Stimulated activated memory B cell treated with anti-CD40 and anti-IgM and Interleukin-4, amounts not matched to agents 10 μg/mL and 1 μg/mL and 100 μg/mL, for 72 hours (primary cell): ENCODE measurements at regions not wholly inside any gene's neighbourhood (a gene's known extent, or its start where the extent isn't known, plus 50 kb on each side); places are given as distances from the start of the nearest gene placed in this dataset.

Experiments
- ATAC-seq: fragments of 150-1000 bp; cut with Tn5 transposase; 2 replicates; pipeline ENCODE4 v1.10.0; 2021
- H3K27ac Mint-ChIP-seq: one replicate; pipeline ENCODE4 v1.8.0; 2022; ENCODE audit warnings: mild to moderate bottlenecking, mixed read lengths
- H3K27me3 Mint-ChIP-seq: one replicate; pipeline ENCODE4 v1.8.0; 2022; ENCODE audit warnings: mixed read lengths
- H3K36me3 Mint-ChIP-seq: one replicate; pipeline ENCODE4 v1.8.0; 2022; ENCODE audit warnings: mixed read lengths
- H3K4me1 Mint-ChIP-seq: one replicate; pipeline ENCODE4 v1.8.0; 2022; ENCODE audit warnings: mixed read lengths
- H3K4me3 Mint-ChIP-seq: one replicate; pipeline ENCODE4 v1.8.0; 2022; ENCODE audit warnings: mild to moderate bottlenecking, moderate library complexity, mixed read lengths
- H3K9me3 Mint-ChIP-seq: one replicate; pipeline ENCODE4 v1.8.0; 2022; ENCODE audit warnings: mixed read lengths

DNA sequence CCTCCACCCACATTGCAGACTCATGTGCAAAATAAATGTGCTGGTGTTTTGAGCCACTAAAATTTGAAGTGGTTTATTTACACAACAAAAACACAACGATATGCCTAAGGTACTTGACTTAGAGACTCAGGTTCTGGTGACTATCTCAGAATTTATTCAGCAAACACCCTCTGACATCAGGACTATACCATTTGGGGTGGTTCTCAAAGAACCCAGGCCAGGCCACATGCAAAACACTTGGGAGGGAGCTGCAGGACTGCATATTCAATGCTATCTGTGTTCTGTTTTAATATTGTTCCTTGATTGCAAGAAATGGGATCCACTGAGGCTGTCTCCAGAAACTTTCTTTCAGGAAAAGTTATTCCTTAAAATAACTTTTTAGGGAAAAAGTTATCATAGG lies 91.6 kb downstream of the LINC00237 start:
- H3K4me1 Mint-ChIP-seq = no peaks in the 10 kb centered on the region
- ATAC-seq = no peak
- H3K9me3 Mint-ChIP-seq = no peaks in the 10 kb centered on the region
- H3K27me3 Mint-ChIP-seq = peaks cover 22% of the 10 kb centered on the region
- no peak overlapping the region for H3K4me3 Mint-ChIP-seq
- no peaks in the 10 kb centered on the region for H3K36me3 Mint-ChIP-seq
- no peak overlapping the region for H3K27ac Mint-ChIP-seq

DNA sequence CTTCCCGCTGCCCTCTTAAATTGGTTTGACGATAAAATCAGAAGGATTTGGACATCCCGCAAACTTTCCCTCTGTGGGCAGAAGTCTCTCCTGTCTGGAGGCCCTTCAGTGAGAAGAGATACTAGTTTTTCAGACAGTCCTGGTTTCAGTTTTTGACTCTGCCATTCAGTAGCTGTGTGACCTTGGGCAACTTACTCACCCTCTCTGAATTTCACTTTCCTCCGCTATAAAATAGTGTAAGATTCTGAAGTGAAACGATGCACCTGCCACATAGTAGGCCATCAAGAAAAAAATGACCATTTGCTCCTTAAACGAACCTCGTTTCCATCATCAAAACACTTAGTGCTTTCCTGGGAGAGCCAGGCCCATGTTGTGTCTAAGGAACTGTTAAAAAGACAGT lies 97.2 kb downstream of the LINC00237 start:
- Mint-ChIP-seq H3K27me3 (no peaks in the 10 kb centered on the region), H3K36me3 (no peaks in the 10 kb centered on the region), H3K27ac (no peak overlapping the region), H3K4me1 (no peaks in the 10 kb centered on the region), H3K4me3 (no peak overlapping the region), H3K9me3 (no peaks in the 10 kb centered on the region)
- ATAC-seq = no peak

DNA sequence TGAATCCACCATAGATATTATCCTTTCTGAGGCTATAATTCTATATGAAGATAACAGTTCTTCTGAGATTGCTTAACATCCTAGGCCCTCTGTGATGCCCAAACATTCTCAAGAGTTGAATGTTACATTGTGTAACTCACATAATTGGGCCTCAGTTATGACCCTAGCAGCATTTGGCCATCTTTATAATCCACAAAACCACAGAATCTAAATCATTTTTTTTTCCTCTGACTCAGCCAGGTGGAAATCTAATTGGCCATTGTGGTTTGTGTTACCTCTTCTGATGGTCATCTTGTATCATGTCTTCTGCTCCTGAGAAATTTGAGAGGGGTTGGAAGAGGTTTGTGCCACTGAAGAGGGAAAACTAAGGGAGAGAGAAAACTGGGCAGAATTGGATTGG lies 99.5 kb downstream of the LINC00237 start:
- no peaks in the 10 kb centered on the region for H3K27me3 Mint-ChIP-seq
- no peak overlapping the region for H3K4me3 Mint-ChIP-seq
- no peaks in the 10 kb centered on the region for H3K4me1 Mint-ChIP-seq
- H3K27ac Mint-ChIP-seq = no peak overlapping the region
- ATAC-seq = no peak
- H3K9me3 Mint-ChIP-seq = no peaks in the 10 kb centered on the region
- H3K36me3 Mint-ChIP-seq = no peaks in the 10 kb centered on the region

DNA sequence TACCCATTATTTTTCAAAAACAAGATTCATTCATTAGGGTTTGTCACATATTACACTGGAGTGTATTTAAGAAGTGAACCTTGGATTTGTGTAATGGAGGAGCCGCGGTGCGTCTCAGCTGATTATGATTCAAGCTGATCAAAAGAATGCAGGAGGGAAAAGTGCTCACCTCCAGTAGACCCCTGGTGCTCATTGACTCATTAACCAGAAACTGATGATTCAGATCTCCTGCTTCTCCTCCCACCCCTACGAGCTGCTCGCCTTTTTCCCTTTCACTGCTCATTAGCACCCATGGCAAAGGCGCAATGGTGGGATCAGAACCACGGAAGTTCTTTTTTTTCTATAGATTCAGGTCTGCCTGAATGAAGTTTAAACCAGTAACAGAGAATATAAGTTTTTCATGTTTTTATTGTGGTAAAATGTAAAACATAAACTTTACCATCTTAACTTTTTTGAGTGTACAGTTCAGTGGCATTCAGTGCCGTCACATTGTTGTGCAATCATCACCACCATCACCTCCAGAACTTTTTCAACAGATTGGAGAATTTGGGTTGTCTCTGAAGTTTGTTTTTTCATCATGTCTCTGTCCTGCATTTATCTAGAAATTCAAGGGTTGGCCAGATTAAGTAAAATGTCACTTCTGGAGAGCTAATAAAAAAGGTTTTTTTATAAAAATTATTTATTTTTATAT lies 101.6 kb downstream of the LINC00237 start:
- no peaks in the 10 kb centered on the region for H3K36me3 Mint-ChIP-seq
- ATAC-seq = no peak
- H3K4me3 Mint-ChIP-seq = no peak overlapping the region
- H3K9me3 Mint-ChIP-seq = no peaks in the 10 kb centered on the region
- H3K4me1 Mint-ChIP-seq = no peaks in the 10 kb centered on the region
- no peaks in the 10 kb centered on the region for H3K27me3 Mint-ChIP-seq
- no peak overlapping the region for H3K27ac Mint-ChIP-seq

DNA sequence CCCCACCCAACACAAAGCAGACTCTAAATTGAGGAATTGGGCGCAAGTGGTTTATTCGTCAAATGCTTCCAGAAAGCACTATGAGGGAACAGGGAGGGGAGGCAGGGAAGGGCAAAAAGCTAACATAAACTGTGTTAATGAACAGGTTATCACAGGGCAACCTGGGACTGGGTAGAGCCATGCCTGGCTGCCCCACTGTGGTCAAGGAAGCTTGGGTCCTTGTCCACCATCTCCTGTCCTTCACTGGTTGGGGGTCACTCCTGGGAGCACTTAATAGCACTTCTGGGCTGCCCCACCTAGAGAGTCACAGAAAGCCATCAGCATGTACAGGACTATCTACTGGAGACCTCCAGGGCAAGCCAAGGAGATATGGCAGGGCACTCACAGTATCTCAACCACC lies 102.3 kb downstream of the LINC00237 start:
- Mint-ChIP-seq H3K4me1 (no peaks in the 10 kb centered on the region), H3K4me3 (no peak overlapping the region), H3K36me3 (no peaks in the 10 kb centered on the region), H3K27ac (no peak overlapping the region), H3K27me3 (no peaks in the 10 kb centered on the region), H3K9me3 (no peaks in the 10 kb centered on the region)
- peak; percentile 18 for ATAC-seq

DNA sequence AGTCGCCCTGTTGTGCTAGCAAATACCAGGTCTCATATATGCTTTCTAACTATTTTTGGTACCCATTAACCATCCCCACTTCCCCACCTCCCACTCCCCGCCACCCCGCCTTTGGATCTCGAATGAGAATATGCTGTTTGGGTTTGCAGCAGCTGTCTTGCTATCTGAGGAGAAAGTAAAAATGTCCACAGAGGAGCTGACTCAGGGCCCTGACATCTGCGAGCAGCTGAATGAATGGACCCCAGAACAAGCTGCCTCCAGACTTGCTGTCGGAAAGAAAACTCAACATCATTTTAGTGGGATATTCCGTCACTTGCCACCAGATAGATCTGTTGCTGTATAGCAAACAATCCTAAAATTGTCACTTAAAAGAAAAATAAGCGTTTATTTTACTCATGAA lies 103.7 kb downstream of the LINC00237 start:
- no peak for ATAC-seq
- H3K27me3 Mint-ChIP-seq = no peaks in the 10 kb centered on the region
- H3K4me1 Mint-ChIP-seq = no peaks in the 10 kb centered on the region

DNA sequence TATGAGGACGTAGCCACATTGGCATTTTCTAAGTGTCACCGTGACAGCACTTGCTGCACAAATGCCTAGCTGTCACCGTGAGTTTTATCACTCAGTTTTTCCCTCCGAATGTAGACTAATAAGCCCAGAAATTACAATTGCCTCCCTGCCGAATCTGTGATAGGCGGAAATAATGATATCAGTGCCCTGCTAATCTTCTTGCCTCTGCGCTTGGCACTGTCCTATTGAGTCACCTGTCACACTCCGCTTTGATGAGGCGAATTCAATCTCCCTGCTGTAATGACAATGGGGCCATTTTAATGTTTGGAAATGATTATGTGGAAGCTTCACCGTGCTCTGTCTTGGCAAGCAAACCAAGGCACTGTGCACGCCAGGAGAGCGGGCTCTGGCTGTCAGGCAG lies 112.8 kb downstream of the LINC00237 start:
- no peaks in the 10 kb centered on the region for H3K36me3 Mint-ChIP-seq
- no peaks in the 10 kb centered on the region for H3K9me3 Mint-ChIP-seq
- H3K27me3 Mint-ChIP-seq = peaks cover 9% of the 10 kb centered on the region
- no peak overlapping the region for H3K27ac Mint-ChIP-seq
- no peak for ATAC-seq
- H3K4me1 Mint-ChIP-seq = no peaks in the 10 kb centered on the region
- H3K4me3 Mint-ChIP-seq = no peak overlapping the region

More for the DNA sequence above, 103.7 kb downstream of the LINC00237 start:
- H3K4me3 Mint-ChIP-seq = no peak overlapping the region
- no peaks in the 10 kb centered on the region for H3K9me3 Mint-ChIP-seq
- no peaks in the 10 kb centered on the region for H3K36me3 Mint-ChIP-seq
- H3K27ac Mint-ChIP-seq = no peak overlapping the region

DNA sequence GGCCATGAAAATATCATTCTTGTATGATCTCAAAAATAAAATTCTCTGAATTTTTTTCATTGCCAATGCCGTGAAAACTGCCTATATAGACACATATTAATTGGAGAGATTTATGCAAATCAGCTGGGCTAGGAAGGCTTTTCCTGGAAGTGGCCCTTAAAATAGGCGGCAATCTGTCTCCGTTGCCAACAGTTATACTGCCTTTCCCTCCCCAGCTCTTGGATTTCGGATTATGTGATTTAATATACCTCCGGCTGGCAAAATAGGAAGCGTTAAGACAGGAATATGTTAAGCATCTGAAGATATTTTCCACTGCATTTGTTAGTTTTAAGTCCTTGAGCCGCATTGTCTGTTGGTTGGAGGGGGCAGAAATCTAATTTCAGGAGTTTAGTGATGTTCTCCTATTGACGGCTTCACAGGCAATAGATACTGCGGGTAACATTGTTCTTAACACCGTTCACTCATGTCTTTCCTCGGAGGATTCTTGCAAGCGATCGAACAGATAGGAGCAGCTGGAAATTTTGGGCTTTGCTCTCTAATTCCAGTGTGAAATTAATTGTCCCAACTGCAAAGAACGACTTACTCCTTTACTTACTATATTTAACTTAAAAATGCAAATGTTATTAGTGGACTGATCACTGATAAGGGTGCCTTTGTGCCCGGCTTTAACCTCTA lies 113.3 kb downstream of the LINC00237 start:
- Mint-ChIP-seq H3K36me3 (no peaks in the 10 kb centered on the region), H3K27me3 (peaks cover 9% of the 10 kb centered on the region), H3K4me1 (no peaks in the 10 kb centered on the region), H3K27ac (no peak overlapping the region), H3K4me3 (no peak overlapping the region), H3K9me3 (no peaks in the 10 kb centered on the region)
- ATAC-seq = no peak

DNA sequence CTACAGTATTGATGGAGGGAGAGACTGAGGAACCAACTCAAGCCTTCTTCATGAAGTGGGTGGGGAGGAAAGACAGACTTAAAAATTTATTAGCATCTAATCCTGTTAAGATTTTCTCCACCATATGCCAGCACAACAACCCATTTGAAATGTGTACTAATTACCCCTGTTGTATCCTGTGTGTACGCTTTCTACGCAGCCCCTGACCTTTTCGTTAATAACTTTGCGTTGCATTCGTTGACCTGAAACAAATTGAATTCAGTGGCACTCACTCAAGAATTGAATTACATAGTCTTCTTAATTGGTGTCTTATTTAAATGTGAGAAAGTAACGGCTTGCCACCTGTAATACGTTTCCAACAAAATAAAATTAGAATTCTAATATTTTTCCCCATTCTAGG lies 113.9 kb downstream of the LINC00237 start:
- H3K27me3 Mint-ChIP-seq = peaks cover 9% of the 10 kb centered on the region
- H3K4me3 Mint-ChIP-seq = no peak overlapping the region
- ATAC-seq = no peak
- no peaks in the 10 kb centered on the region for H3K4me1 Mint-ChIP-seq
- no peaks in the 10 kb centered on the region for H3K9me3 Mint-ChIP-seq
- no peaks in the 10 kb centered on the region for H3K36me3 Mint-ChIP-seq
- no peak overlapping the region for H3K27ac Mint-ChIP-seq

DNA sequence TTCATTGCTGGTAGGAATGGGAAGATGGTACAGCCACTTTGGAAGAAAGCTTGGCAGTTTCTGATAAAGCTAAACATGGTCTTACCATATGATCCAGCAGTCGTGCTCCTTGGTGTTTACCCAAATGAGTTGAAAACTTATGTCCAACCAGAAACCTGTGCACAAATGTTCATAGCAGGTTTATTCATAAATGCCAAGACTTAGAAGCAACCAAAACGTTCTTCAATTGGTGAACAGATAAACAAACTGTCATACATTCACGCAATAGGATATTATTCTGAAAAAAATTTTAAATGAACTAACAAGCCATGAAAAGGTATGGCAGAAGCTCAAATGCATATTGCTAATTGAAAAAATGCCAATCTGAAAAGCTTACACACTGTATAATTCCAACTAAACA lies 117.1 kb downstream of the LINC00237 start:
- no peak overlapping the region for H3K4me3 Mint-ChIP-seq

DNA sequence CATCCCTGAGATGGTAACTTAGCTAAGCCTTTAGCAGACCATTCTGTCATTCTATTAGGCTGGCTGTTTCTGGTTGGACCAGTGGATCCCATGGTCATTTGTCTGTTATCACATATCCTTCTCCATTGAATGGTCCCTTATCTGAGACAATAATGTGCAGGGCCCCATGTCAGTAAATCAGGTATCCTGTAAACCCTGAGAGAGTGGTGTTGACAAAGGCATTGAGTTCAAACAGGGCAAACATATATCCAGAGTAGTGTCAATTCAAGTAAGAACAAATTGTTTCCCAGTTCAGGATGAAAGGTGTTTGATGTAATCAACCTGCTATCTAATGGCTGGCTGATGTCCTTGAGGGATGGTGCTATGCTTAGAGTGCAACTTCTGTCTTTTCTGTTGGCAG lies 126.2 kb downstream of the LINC00237 start:
- H3K9me3 Mint-ChIP-seq = peaks cover 3% of the 10 kb centered on the region
- no peaks in the 10 kb centered on the region for H3K36me3 Mint-ChIP-seq
- H3K27ac Mint-ChIP-seq = no peak overlapping the region
- no peaks in the 10 kb centered on the region for H3K4me1 Mint-ChIP-seq
- ATAC-seq = no peak
- no peak overlapping the region for H3K4me3 Mint-ChIP-seq
- H3K27me3 Mint-ChIP-seq = peaks cover 16% of the 10 kb centered on the region

More for the DNA sequence above, 117.1 kb downstream of the LINC00237 start:
- Mint-ChIP-seq H3K27me3 (peaks cover 9% of the 10 kb centered on the region), H3K9me3 (no peaks in the 10 kb centered on the region), H3K27ac (no peak overlapping the region), H3K4me1 (no peaks in the 10 kb centered on the region), H3K36me3 (no peaks in the 10 kb centered on the region)
- ATAC-seq = no peak

DNA sequence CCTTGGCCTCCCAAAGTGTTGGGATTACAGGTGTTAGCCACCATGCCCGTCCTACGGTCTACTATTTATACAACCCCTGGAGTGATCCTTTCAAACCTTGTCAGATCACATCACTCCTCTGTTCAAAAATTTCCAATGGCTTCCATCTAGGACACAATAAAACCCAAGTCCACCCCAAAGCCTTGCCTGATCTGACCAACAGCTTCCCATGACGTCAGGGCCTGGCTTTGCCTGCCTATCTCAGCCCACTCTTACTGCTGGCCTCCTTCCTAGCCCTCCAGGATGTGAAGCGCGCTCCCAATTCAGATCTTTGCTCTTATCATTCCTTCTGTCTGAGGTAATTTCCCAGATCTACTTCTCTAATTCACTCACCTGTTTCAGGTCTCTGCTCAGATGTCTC lies 128.4 kb downstream of the LINC00237 start:
- Mint-ChIP-seq H3K9me3 (peaks cover 8% of the 10 kb centered on the region), H3K4me3 (no peak overlapping the region), H3K36me3 (no peaks in the 10 kb centered on the region), H3K27ac (no peak overlapping the region), H3K27me3 (peaks cover 16% of the 10 kb centered on the region), H3K4me1 (no peaks in the 10 kb centered on the region)
- no peak for ATAC-seq

DNA sequence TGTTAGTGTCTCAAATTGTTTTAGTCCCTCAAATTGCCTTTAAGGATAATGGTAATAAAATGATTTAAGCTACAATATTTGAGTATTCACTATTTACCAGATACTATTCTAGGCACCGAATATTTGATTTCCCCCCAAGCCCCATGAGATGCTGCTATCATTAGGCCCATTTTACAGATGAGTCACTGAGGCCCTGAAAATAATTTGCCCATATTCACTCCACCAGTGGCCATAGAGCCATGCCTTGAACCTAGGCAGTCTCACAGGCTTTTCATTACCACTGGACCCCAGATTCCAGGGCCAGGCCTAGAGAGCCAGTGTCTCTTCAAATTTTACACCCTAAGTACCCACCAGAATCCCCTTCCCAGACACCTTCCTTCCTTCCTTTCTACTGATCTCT lies 133.7 kb downstream of the LINC00237 start:
- H3K36me3 Mint-ChIP-seq = no peaks in the 10 kb centered on the region
- no peak for ATAC-seq

DNA sequence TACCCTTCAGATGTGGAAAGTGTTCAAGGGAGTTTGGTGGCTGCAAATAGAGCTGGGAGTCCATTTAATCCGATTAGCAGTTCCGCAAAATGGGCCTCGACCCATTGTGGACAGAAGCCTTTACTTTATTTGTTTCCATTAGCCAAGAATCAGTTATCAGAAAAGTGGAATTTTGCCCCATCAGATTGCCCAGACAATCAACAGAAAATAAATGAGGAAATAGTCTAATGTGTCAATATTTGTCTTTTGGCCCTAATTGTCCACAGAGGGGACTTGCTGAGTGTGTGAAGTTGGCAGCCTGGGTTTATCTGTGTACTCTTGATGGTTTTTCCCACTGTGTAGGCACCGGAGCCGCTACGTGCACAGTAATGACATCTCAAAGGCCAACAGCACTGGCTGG lies 134.3 kb downstream of the LINC00237 start:
- H3K4me1 Mint-ChIP-seq = no peaks in the 10 kb centered on the region
- H3K9me3 Mint-ChIP-seq = peaks cover 5% of the 10 kb centered on the region
- H3K27me3 Mint-ChIP-seq = peaks cover 7% of the 10 kb centered on the region

More for the DNA sequence above, 133.7 kb downstream of the LINC00237 start:
- peaks cover 8% of the 10 kb centered on the region for H3K27me3 Mint-ChIP-seq
- H3K27ac Mint-ChIP-seq = no peak overlapping the region
- no peak overlapping the region for H3K4me3 Mint-ChIP-seq
- peaks cover 5% of the 10 kb centered on the region for H3K9me3 Mint-ChIP-seq
- no peaks in the 10 kb centered on the region for H3K4me1 Mint-ChIP-seq

DNA sequence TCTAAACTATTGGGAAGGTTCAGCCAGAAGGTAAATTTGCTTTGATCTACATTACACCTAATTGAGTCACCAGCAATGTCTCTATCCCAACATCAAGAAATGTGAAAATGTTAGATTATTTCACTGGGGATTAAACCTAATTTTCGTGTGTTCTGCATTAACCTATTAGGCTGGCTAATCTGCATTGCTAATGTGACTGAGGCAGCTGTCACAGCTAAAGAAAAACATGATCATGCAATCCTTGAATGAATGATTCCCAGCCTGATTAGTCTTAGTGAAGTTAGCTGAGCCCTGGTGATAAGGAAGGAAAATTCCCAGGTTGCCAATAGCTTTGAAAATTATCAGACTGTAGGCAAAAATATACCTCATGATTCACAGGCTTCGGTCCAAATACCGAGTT lies 135.3 kb downstream of the LINC00237 start:
- Mint-ChIP-seq H3K4me3 (no peak overlapping the region), H3K27ac (no peak overlapping the region), H3K9me3 (peaks cover 5% of the 10 kb centered on the region), H3K36me3 (no peaks in the 10 kb centered on the region), H3K4me1 (no peaks in the 10 kb centered on the region), H3K27me3 (peaks cover 7% of the 10 kb centered on the region)
- ATAC-seq = no peak

More for the DNA sequence above, 134.3 kb downstream of the LINC00237 start:
- no peak overlapping the region for H3K4me3 Mint-ChIP-seq
- ATAC-seq = no peak
- H3K36me3 Mint-ChIP-seq = no peaks in the 10 kb centered on the region
- H3K27ac Mint-ChIP-seq = no peak overlapping the region

DNA sequence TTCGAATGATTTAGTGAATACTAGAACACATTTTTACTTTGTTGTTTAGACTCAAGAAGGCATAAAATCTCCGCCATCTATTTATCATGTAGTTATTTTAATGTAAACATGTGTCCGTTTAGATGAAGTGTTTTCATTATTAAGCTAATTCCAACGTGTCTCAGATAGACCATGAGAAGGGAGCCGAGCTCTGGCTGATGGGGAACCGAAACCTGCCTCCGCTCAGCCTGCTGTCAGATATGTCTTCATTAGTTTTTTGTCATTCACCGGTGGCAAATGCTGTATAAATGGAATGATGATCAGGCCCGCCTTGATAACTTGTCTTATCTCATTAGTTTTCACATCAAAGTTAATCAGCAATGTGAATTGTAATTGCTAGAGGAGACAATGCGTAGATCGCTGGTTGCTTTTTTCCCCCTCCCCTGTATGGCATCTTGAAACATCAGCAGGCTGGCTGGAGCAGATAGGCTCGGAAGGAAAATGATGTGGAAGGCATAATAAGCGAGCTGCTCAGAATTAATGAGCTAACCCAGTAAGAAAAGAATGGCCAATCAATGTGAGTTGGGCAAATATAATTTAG lies 136.4 kb downstream of the LINC00237 start:
- H3K4me1 Mint-ChIP-seq = no peaks in the 10 kb centered on the region
- no peak overlapping the region for H3K4me3 Mint-ChIP-seq

More for the DNA sequence above, 136.4 kb downstream of the LINC00237 start:
- Mint-ChIP-seq H3K27ac (no peak overlapping the region), H3K27me3 (peaks cover 7% of the 10 kb centered on the region), H3K9me3 (peaks cover 5% of the 10 kb centered on the region), H3K36me3 (no peaks in the 10 kb centered on the region)
- ATAC-seq = no peak
